ENCODE measurements at regions not wholly inside any gene's neighbourhood (a gene's known extent, or its start where the extent isn't known, plus 50 kb on each side); places are given as distances from the start of the nearest gene placed in this dataset.

DNA sequence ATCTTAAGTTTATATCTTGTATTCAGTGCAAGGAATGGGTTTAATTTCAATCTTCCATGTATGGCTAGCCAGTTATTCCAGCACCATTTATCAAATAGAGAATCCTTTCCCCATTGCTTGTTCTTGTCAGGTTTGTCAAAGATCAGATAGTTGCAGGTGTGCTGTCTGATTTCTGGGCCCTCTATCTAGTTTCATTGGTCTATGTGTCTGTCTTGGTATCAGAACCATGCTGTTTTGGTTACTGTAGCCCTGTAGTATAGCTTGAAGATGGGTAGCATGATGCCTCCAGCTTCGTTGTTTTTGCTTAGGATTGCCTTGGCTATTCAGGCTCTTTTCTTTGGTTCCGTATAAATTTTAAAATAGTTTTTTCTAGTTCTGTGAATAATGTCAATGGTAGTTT, 200.0 kb downstream of the MANEA start:
- TF ChIP-seq POLR2A (IDR thresholded peaks at IDR 0.05; ENCODE audit: low read depth, low read length) = no peak
- no peak for TF ChIP-seq PAX5 (IDR thresholded peaks at IDR 0.05; ENCODE audit: insufficient read depth, low read length, severe bottlenecking)

Measured in GM12891 (cell line).